Calu3 (cell line): ENCODE measurements at regions not wholly inside any gene's neighbourhood (a gene's known extent, or its start where the extent isn't known, plus 50 kb on each side); places are given as distances from the start of the nearest gene placed in this dataset.

Experiments
- BruUV-seq: library from RNA; stranded (reverse); fragments of 400-500 nt; replicated peaks from 2 replicates; lab custom pipeline; 2021; lab: Mats Ljungman, UMichigan
- CTCF ChIA-PET: fragments of 300-600 bp; sonication (Branson Sonifier 250); formaldehyde crosslinking; loops from one replicate; lab custom pipeline; 2022; ENCODE audit warnings: antibody characterized with exemption; lab: Charles Lee
- DNase-seq: peaks from one replicate; pipeline ENCODE4 v3.0.0; 2022
- H3K27ac Mint-ChIP-seq: one replicate; pipeline ENCODE4 v1.8.0; 2022; ENCODE audit warnings: mixed read lengths; ENCODE audit not compliant: unreplicated experiment
- H3K27me3 Mint-ChIP-seq: one replicate; pipeline ENCODE4 v1.8.0; 2022; ENCODE audit warnings: mixed read lengths; ENCODE audit not compliant: unreplicated experiment
- H3K36me3 Mint-ChIP-seq: one replicate; pipeline ENCODE4 v1.8.0; 2022; ENCODE audit warnings: mild to moderate bottlenecking, moderate library complexity, mixed read lengths; ENCODE audit not compliant: insufficient read depth, unreplicated experiment
- H3K4me1 Mint-ChIP-seq: one replicate; pipeline ENCODE4 v1.8.0; 2022; ENCODE audit warnings: mild to moderate bottlenecking, low read depth, mixed read lengths; ENCODE audit not compliant: unreplicated experiment
- H3K4me3 Mint-ChIP-seq: one replicate; pipeline ENCODE4 v1.8.0; 2022; ENCODE audit warnings: mild to moderate bottlenecking, low read depth, moderate library complexity, mixed read lengths; ENCODE audit not compliant: unreplicated experiment
- H3K9me3 Mint-ChIP-seq: one replicate; pipeline ENCODE4 v1.8.0; 2022; ENCODE audit warnings: low read depth, mixed read lengths; ENCODE audit not compliant: unreplicated experiment
- intact Hi-C: fragments of 100-400 bp; cut with micrococcal nuclease; formaldehyde crosslinking; loops from one replicate; pipeline ENCODE4 v1.10.0; 2022; ENCODE audit not compliant: unreplicated experiment
- TF ChIP-seq, protein P1 (sequence below): fragments of 200-600 bp; IDR thresholded peaks from one replicate; pipeline ENCODE4 v1.8.0; 2022; ENCODE audit warnings: antibody characterized with exemption; ENCODE audit not compliant: unreplicated experiment

DNA sequence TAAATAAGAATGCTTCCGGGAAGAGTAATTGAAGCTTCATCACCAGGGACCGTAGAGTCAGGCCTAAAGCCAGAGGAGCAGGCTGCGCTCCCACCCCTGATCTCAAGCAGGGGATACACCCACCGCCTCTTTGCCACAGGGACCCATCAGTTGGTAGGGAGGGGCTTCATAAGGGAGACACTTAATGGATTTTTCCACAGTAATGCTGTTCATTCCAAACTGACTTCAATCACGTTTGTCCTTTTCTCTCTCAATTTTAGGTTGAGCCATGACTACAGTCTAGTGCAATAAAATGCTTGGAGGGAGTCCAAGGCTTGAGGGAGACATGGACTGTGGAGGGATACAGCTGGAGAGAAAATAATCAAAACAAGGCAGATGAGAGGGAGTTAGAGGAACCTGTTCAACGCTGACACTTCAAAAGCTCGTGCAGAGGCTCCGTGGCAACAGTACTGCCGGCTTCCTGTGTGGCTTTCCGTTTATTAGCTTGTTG lies 111.5 kb downstream of the SEC16B start:
- intact Hi-C loops = no loop called here
- Mint-ChIP-seq H3K27me3 (peaks cover 12% of the 10 kb centered on the region), H3K27ac (no peak overlapping the region), H3K4me3 (no peak overlapping the region), H3K36me3 (no peaks in the 10 kb centered on the region), H3K4me1 (no peaks in the 10 kb centered on the region), H3K9me3 (peaks cover 3% of the 10 kb centered on the region)
- DNase-seq = no peak
- TF ChIP-seq, protein P1, sequence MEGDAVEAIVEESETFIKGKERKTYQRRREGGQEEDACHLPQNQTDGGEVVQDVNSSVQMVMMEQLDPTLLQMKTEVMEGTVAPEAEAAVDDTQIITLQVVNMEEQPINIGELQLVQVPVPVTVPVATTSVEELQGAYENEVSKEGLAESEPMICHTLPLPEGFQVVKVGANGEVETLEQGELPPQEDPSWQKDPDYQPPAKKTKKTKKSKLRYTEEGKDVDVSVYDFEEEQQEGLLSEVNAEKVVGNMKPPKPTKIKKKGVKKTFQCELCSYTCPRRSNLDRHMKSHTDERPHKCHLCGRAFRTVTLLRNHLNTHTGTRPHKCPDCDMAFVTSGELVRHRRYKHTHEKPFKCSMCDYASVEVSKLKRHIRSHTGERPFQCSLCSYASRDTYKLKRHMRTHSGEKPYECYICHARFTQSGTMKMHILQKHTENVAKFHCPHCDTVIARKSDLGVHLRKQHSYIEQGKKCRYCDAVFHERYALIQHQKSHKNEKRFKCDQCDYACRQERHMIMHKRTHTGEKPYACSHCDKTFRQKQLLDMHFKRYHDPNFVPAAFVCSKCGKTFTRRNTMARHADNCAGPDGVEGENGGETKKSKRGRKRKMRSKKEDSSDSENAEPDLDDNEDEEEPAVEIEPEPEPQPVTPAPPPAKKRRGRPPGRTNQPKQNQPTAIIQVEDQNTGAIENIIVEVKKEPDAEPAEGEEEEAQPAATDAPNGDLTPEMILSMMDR = no peak
- CTCF ChIA-PET = interaction anchor here (0.6 kb wide), 1 partner anchor 35 kb away, joined by 3 read pairs; no protein-coding TSS in a partner anchor
- BruUV-seq = no TSS peak

DNA sequence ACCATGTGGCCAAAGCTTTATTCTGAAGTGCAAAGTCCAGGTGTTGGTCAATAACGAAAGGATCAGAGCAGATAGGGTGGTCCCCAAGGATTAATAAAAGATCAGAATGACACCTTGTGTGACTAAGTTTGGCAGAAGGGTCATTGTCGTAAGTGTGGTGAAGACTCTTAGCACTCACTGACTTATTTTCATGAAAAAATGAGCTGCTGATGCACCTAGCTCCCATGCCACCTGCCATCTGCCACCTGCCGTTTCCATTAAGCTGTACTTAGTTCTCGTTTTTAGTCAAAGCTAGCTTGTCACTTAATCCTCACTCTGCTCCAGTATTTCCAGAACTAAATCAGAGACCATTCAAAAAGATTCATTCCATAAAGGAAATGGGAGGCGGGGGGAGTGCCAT lies 112.6 kb downstream of the SEC16B start:
- DNase-seq = no peak
- Mint-ChIP-seq H3K27ac (no peak overlapping the region), H3K36me3 (no peaks in the 10 kb centered on the region), H3K9me3 (peaks cover 3% of the 10 kb centered on the region), H3K4me3 (no peak overlapping the region), H3K4me1 (no peaks in the 10 kb centered on the region), H3K27me3 (peaks cover 10% of the 10 kb centered on the region)
- CTCF ChIA-PET = interaction anchor here (0.6 kb wide), 1 partner anchor 863 kb away, joined by 6 read pairs; no protein-coding TSS in a partner anchor
- intact Hi-C loops = no loop called here
- BruUV-seq = no TSS peak
- TF ChIP-seq, protein P1 = no peak

DNA sequence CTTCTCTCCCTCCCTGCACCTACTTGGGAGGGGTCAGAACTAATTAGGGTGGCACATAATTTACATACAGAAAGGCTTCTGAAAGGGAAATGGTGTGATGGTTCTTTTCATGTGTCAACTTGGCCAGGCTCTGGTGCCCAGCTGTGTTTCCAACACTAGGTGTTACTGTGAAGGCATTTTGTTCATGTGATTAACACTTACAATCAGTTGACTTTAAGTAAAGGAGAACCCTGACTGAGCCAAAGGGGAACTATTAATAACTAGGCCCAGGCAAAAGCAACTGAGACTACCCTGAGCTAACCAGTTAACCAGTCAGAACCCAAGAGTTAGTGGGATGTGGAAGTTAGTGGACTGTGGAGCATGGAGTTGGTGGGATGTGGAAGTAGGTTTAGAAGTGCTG lies 114.9 kb downstream of the SEC16B start:
- no peak for DNase-seq
- Mint-ChIP-seq H3K27ac (no peak overlapping the region), H3K4me1 (no peaks in the 10 kb centered on the region), H3K36me3 (no peaks in the 10 kb centered on the region), H3K27me3 (peaks cover 21% of the 10 kb centered on the region), H3K4me3 (no peak overlapping the region), H3K9me3 (no peaks in the 10 kb centered on the region)
- intact Hi-C loops = no loop called here
- no TSS peak for BruUV-seq
- CTCF ChIA-PET = no interaction called here
- TF ChIP-seq, protein P1 = no peak

DNA sequence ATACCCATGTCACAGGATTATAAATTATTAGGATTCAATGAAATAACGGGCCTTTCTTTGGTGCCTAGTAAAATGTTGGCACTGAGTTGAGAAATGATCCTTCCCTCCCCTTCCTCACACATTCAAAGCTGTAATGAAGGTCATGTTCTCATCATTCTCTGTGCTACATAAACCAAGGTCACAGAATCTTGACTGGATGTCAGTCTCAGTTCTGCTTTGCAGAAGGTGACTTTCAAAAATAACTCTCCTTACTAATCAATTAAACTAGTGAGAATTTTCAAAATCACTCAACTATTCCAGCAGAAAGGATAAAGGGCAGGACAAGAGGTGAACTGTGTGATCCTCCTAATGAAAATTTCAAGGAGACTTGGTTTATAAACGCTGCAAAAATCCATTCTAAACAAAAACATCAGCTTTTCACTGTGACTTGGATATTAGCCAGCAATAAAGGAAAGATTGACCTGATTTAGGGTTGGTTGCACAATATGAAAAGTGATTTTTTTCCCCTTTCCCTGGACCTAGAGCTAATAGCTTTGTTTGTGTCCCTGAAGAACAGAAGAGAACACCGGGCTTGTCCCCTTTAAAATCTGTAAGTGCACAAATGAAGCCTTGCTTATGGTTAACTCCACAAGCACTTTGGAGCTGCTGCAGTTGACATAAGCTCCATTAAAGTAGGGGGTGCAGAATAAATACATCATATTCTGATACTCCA lies 120.1 kb downstream of the SEC16B start:
- intact Hi-C loops = no loop called here

More for the DNA sequence above, 120.1 kb downstream of the SEC16B start:
- CTCF ChIA-PET = no interaction called here
- Mint-ChIP-seq H3K9me3 (no peaks in the 10 kb centered on the region), H3K27me3 (peaks cover 62% of the 10 kb centered on the region), H3K4me1 (no peaks in the 10 kb centered on the region), H3K36me3 (no peaks in the 10 kb centered on the region), H3K4me3 (no peak overlapping the region), H3K27ac (no peak overlapping the region)
- DNase-seq = no peak
- TF ChIP-seq, protein P1 = no peak
- BruUV-seq = no TSS peak
